Transverse colon (tissue), 4 donors: ENCODE measurements at regions not wholly inside any gene's neighbourhood (a gene's known extent, or its start where the extent isn't known, plus 50 kb on each side); places are given as distances from the start of the nearest gene placed in this dataset.

Experiments used
- DNase-seq: peaks from one replicate; pipeline ENCODE4 v3.0.0-alpha.2; 2019
- H3K27ac ChIP-seq, 4 donors: fragments of 200-600 bp; sonication (generic); 2 replicates each; pipeline ENCODE4 v1.5.1; 2016 to 2018; ENCODE audit warnings: inconsistent platforms in 4 of 4
- H3K27me3 ChIP-seq: fragments of 200-600 bp; sonication (generic); 2 replicates; pipeline ENCODE4 v1.5.1; 2017; ENCODE audit warnings: inconsistent platforms
- H3K36me3 ChIP-seq, 4 donors: fragments of 200-600 bp; sonication (generic); 2 replicates each; pipeline ENCODE4 v1.5.1; 2017 to 2019; ENCODE audit warnings: inconsistent platforms in 4 of 4
- H3K4me1 ChIP-seq, 4 donors: fragments of 200-600 bp; sonication (generic); 2 replicates each; pipeline ENCODE4 v1.5.1; 2017 to 2020; ENCODE audit warnings: inconsistent platforms in 4 of 4
- H3K4me3 ChIP-seq, 4 donors: fragments of 200-600 bp; sonication (generic); 1 replicate in 1 of 4; 2 replicates in 3 of 4; pipeline versions ENCODE4 v1.5.1 to v1.6.1; 2017 to 2019; ENCODE audit warnings: inconsistent platforms in 4 of 4
- H3K9me3 ChIP-seq, 2 donors: fragments of 200-600 bp; sonication (generic); 2 replicates each; pipeline ENCODE4 v1.5.1; 2017 to 2019; ENCODE audit warnings: inconsistent platforms in 2 of 2
- EP300 ChIP-seq: sonication (generic); formaldehyde crosslinking; IDR thresholded peaks from one replicate; pipeline ENCODE4 v1.6.1; 2017; ENCODE audit warnings: antibody characterized with exemption, low read depth
- POLR2A ChIP-seq: fragments of 450-650 bp; IDR thresholded peaks from one replicate; pipeline ENCODE4 v1.6.1; 2016; ENCODE audit warnings: antibody characterized with exemption, mild to moderate bottlenecking, moderate library complexity
- POLR2AphosphoS5 ChIP-seq, 3 donors: sonication (generic); formaldehyde crosslinking; IDR thresholded peaks; one replicate each; pipeline ENCODE4 v1.6.1; 2016; ENCODE audit warnings: antibody characterized with exemption in 3 of 3
- WGBS, 2 donors: methylation state at CpG; one replicate each; pipeline ENCODE4 v1.1.5; 2018; ENCODE audit warnings: low coverage in 1 of 2; 5-methylcytosine and 5-hydroxymethylcytosine counted together
- in situ Hi-C, 4 donors: fragments of 200-750 bp; cut with MboI; loops; one replicate each; pipeline versions ENCODE4 v1.15.0 to v1.15.1; 2017; ENCODE audit warnings: low sequenced_read_pairs in 3 of 4, low pct_ligation_motif_present in 1 of 4, low pct_unique_long_range_greater_than_20kb in 1 of 4
- intact Hi-C: fragments of 100-400 bp; cut with DNase I; formaldehyde crosslinking; loops from one replicate; pipeline ENCODE4 v1.15.1; 2023; ENCODE audit warnings: low total_unique reads
- TF ChIP-seq, protein P1 (sequence below), 5 experiments: fragments of 200-600 bp in 3 of 5; fragments of 450-650 bp in 2 of 5; sonication (generic) in 3 of 5; IDR thresholded peaks; 1 replicate in 2 of 5; 2 replicates in 3 of 5; pipeline ENCODE4 v1.5.1; 2016 to 2017; ENCODE audit warnings: antibody characterized with exemption in 5 of 5, inconsistent platforms in 3 of 5, mild to moderate bottlenecking in 2 of 5, moderate library complexity in 1 of 5

- DNase-seq: no peak
- H3K4me1 ChIP-seq: peaks cover 0 to 27% (median 0%) of the 10 kb centered on the region in 4 donors
- H3K27me3 ChIP-seq: no peaks in the 10 kb centered on the region
- intact Hi-C loops (no loop called here), in situ Hi-C loops (no loop called here)
- H3K9me3 ChIP-seq: no peaks in the 10 kb centered on the region
- peak overlapping the region in 3 of 4 donors; percentile 10 to 62 (median 52) for H3K27ac ChIP-seq
- no peak overlapping the region for H3K4me3 ChIP-seq
- H3K36me3 ChIP-seq: no peaks in the 10 kb centered on the region
- WGBS, 2 donors: 85 to 91% methylated on average over 3 of the region's 3 CpGs
- TF ChIP-seq EP300: no peak
- TF ChIP-seq POLR2AphosphoS5 (IDR thresholded peaks at IDR 0.05): no peak
- TF ChIP-seq POLR2A: no peak
- TF ChIP-seq, protein P1, sequence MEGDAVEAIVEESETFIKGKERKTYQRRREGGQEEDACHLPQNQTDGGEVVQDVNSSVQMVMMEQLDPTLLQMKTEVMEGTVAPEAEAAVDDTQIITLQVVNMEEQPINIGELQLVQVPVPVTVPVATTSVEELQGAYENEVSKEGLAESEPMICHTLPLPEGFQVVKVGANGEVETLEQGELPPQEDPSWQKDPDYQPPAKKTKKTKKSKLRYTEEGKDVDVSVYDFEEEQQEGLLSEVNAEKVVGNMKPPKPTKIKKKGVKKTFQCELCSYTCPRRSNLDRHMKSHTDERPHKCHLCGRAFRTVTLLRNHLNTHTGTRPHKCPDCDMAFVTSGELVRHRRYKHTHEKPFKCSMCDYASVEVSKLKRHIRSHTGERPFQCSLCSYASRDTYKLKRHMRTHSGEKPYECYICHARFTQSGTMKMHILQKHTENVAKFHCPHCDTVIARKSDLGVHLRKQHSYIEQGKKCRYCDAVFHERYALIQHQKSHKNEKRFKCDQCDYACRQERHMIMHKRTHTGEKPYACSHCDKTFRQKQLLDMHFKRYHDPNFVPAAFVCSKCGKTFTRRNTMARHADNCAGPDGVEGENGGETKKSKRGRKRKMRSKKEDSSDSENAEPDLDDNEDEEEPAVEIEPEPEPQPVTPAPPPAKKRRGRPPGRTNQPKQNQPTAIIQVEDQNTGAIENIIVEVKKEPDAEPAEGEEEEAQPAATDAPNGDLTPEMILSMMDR (IDR thresholded peaks at IDR 0.05): no peak
These were observed 49.7 kb downstream of the SIPA1L2 start for GRCh38 chr1:232579958-232580941.

GRCh38 chr1:232579466-232579865, 50.5 kb downstream of the SIPA1L2 start:
- DNase-seq: no peak
- Histone ChIP-seq H3K9me3 (no peaks in the 10 kb centered on the region), H3K4me3 (no peak overlapping the region), H3K27ac (peak overlapping the region; percentile 10 to 62 (median 52)), H3K27me3 (no peaks in the 10 kb centered on the region), H3K4me1 (peaks cover 0 to 33% (median 0%) of the 10 kb centered on the region in 4 donors), H3K36me3 (no peaks in the 10 kb centered on the region)
- WGBS, 2 donors: 54% methylated on average over 1 of the region's 1 CpG; no CpG with 5 or more reads in 1 of the 2 donors
- in situ Hi-C loops (no loop called here), intact Hi-C loops (no loop called here)
- no peak for TF ChIP-seq EP300
- TF ChIP-seq POLR2AphosphoS5 (IDR thresholded peaks at IDR 0.05): no peak
- TF ChIP-seq POLR2A: no peak
- TF ChIP-seq, protein P1 (IDR thresholded peaks at IDR 0.05): no peak

DNA sequence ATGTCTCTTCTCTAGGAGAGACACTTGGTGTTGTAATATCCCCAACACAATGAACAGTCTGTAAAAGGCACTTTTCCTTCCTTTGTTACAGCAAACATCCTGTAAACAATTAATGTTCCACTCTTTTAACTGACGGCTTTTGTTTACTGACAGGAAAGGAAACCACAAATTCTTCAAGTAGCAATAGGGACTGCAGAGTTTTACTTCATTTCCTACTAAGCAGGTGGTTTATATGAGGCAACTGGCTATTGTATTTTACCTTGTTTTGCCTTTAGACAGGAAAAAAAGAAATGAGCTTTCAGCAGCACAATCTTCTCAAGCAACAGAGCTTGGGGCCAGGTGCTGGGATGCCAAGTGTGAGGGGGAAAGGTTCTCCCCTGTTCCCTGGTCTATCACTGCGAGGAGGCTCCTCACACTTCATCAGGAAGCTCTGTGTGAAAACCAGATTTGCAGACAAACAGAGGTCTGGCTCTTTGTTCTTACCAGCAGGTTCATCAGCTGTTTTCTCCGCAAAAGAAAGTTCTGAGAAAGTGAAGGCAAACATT, 51.2 kb downstream of the SIPA1L2 start:
- Histone ChIP-seq H3K4me3 (no peak overlapping the region), H3K4me1 (peaks cover 0 to 33% (median 0%) of the 10 kb centered on the region in 4 donors), H3K36me3 (no peaks in the 10 kb centered on the region), H3K27ac (peak overlapping the region; percentile 10 to 62 (median 52)), H3K27me3 (no peaks in the 10 kb centered on the region), H3K9me3 (no peaks in the 10 kb centered on the region)
- intact Hi-C loops (no loop called here), in situ Hi-C loops (no loop called here)
- no peak for DNase-seq
- 35 to 41% methylated on average over 3 of the region's 3 CpGs for WGBS, 2 donors
- TF ChIP-seq POLR2A (no peak), EP300 (no peak), POLR2AphosphoS5 (IDR thresholded peaks at IDR 0.05) (peak in 1 of 3 donors; percentile 13)
- TF ChIP-seq, protein P1 (IDR thresholded peaks at IDR 0.05): no peak

GRCh38 chr1:232577772-232578171, 52.2 kb downstream of the SIPA1L2 start:
- Histone ChIP-seq H3K9me3 (no peaks in the 10 kb centered on the region), H3K4me1 (peaks cover 0 to 33% (median 0%) of the 10 kb centered on the region in 4 donors), H3K27me3 (no peaks in the 10 kb centered on the region), H3K27ac (peak overlapping the region in 1 of 4 donors; percentile 51), H3K4me3 (no peak overlapping the region), H3K36me3 (no peaks in the 10 kb centered on the region)
- TF ChIP-seq EP300 (no peak), POLR2A (no peak), POLR2AphosphoS5 (IDR thresholded peaks at IDR 0.05) (no peak)
- TF ChIP-seq, protein P1 (IDR thresholded peaks at IDR 0.05): no peak
- in situ Hi-C loops: no loop called here
- WGBS, 2 donors: 86% methylated on average over 2 of the region's 2 CpGs
- intact Hi-C loops: no loop called here
- DNase-seq: no peak
